CD1c-positive myeloid dendritic cell (primary cell): ENCODE measurements at regions not wholly inside any gene's neighbourhood (a gene's known extent, or its start where the extent isn't known, plus 50 kb on each side); places are given as distances from the start of the nearest gene placed in this dataset.

ENCODE experiments used
- DNase-seq: peaks from one replicate; pipeline ENCODE4 v3.0.0-alpha.2; 2016; ENCODE audit errors: extremely low spot score

DNA sequence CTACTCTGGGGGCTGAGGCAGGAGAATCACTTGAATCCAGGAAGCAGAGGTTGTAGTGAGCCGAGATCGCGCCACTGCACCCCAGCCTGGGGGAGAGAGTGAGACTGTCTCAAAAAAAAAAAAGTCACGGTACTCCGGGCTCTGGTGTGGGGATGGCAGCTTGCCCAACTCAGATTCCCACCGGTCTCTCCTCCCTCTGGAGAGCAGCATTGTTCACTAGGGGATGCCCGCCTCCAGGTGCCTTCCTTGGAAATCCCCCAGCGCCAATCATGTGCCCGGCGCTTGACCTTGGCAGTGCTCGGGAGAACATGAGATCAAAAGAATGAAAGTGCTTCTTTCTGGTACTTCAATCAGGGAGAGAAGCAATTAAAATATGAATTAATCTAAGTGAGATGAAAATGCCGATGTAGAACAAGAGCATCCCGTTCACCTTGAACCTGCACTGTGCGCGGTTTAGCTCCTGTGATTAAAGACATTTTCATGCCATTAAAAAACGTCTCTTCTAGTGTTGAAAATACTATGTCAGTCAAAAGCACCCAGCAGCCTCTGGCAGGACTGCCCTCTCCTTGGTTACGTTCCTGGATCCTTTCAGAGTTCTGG is 1127.3 kb upstream of the AUTS2 start:
- DNase-seq = no peak

DNA sequence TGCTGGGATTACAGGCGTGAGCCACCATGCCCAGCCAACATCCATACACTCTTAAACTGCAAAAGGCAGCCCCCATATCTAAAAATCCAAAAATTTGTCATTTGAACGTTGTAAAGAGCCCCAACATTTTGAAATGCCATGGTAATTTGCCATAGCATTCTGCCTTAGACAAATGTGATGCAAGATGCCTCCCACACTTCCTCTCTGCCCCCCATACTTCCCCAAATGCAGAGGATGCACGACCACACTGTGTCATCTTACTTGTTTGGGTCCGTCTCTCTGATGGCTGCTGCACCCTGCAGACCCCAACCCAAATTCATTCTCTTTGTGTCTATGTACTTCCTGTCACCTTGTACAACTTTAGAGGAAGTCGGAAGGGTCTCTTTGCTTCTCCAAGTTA is 1125.6 kb upstream of the AUTS2 start:
- no peak for DNase-seq

DNA sequence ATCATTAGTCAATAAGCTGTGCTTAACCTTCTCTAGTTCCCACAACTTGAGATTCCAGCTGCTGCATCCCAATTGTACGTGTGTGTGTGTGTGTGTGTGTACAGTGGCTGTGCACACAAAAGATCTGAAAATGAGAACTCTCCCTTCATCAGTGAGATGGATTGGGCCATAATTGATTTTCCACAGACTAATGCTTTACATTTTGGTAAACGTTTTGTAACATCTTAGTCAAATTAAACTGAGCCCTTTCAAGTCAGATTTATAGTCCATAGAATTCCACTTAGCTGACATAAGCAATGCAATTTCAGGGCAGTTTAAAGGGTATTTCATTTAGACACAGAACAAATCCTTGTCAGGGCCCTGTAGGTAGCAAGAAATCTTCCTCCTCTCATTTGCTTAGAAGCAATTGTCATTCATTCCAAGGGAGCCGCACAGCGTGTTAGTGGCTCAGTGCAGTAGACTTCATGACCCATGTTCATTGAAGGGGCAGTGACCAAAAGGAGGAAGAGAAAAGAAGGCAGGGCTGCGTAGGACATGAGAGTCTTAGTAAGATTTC is 1123.5 kb upstream of the AUTS2 start:
- no peak for DNase-seq

- DNase-seq = no peak
Measured at GRCh38 chr7:68476966-68477365, 1121.3 kb upstream of the AUTS2 start.

- no peak for DNase-seq
Measured at GRCh38 chr7:68478326-68478725, 1119.9 kb upstream of the AUTS2 start.

DNA sequence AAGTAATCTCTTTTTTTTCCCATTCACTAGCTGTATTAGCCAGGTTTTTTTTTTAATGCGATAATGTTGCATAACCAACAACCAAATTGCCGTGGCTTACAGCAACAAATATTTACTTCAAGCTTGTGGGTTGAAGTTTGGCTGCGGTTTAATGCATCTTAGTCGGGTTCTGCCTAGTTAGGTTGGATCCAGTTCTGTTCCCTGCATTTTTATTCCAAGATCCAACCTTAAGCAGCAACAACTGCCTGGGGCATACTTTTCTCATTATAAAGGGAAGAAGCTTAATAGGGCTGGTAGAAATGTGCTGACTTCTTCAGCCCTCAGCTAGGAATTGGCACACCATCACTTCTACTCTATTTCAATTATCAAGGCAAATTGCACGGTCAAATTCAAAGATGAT is 1115.5 kb upstream of the AUTS2 start:
- no peak for DNase-seq

GRCh38 chr7:68484731-68485130 is 1113.5 kb upstream of the AUTS2 start:
- DNase-seq = no peak

GRCh38 chr7:68485253-68485917 is 1112.9 kb upstream of the AUTS2 start:
- no peak for DNase-seq

DNA sequence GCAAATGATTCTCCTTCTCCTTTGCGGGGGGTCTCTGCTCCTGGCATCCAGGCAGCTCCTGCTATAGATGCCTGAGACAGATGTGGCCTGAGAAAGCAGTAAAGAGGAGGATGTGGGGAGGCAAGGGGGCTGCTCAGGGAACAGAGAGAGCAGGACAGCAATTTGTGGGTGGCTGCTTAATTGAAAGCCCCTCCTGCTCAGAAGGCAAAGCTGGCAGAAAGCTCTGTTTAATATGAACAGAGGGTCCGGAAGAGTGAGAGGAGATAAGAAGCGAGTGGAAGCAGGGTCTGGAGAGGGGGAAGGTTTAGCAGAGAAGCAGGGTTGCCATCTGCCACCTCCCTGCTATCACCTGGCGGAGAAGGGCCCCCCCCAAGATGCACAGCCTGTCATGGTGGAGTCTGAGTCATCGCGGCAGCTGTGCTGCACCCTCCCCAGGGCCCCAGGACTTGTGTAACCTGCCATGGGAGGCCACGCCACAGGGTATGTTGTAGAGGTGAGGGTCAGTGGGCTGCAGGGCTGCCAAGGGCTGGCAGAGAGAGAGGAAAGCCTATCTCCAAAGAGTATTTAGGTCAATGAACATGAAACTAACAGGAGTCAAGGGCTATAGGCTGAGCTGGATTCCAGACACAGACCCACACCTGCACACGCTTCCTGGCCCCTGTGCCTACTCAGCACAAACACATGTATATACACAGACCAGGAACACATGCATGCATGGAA is 1109.8 kb upstream of the AUTS2 start:
- no peak for DNase-seq

GRCh38 chr7:68491523-68492358 is 1106.5 kb upstream of the AUTS2 start:
- DNase-seq = no peak

GRCh38 chr7:68492359-68492690 is 1106.0 kb upstream of the AUTS2 start:
- DNase-seq = no peak

GRCh38 chr7:68503400-68503799 is 1094.9 kb upstream of the AUTS2 start:
- no peak for DNase-seq

DNA sequence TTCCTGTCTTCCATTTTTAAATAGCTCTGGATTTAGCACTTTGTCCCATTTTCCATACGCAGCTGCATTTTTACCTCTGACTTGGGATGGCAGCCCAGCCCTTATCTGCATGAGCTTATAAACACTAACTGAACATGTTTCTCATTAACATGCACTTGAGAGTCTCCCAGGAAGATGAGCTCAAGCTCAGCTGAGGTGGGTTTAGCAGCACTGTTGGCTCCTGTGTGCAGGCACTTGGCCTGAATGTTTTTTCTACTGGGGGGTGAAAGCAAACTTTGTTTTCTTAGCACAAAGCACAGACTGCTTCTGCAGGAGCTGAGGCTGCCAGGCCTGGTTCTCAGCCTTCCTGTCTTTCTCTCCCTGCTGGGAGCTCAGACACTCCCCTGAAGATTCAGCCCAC is 1093.6 kb upstream of the AUTS2 start:
- no peak for DNase-seq

DNA sequence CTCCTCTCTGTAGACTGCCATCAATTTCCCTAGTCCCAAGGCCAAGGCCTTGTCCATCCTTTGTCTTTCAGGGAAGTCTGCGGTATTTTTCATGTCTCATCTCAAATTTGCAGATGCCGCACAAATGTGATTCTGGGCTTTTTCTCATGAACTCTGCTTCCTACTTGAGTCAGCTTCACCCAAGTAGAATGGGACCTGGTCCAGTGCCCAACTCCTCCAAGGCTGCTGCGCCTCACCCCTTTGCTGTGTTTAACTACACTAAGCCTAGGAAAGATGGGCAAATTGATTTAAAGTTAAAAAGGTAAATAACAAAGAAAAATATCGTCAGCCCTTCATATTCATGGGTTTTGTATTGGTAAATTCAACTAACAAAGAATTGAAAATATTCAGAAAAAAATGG is 1092.6 kb upstream of the AUTS2 start:
- DNase-seq = no peak

- DNase-seq = no peak
Measured at GRCh38 chr7:68507668-68508067, 1090.6 kb upstream of the AUTS2 start.

DNA sequence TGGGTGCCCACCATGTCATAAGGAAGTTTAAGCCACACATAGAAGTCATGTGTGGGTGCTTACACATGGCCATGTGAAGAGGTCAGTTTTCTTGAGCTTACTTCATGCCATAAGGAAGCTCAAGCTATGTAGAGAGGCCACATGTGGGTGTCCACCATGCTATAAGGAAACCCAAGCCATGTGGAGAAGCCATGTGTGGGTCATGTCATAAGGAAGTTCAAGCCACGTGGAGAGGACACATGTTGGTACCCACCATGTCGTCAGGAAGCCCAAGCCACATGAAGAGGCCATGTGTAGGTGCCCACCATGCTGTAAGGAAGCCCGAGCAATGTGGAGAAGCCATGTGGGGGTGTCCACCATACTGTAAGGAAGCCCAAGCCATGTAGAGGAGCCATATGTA is 1089.2 kb upstream of the AUTS2 start:
- no peak for DNase-seq

GRCh38 chr7:68509603-68510002 is 1088.7 kb upstream of the AUTS2 start:
- no peak for DNase-seq

DNA sequence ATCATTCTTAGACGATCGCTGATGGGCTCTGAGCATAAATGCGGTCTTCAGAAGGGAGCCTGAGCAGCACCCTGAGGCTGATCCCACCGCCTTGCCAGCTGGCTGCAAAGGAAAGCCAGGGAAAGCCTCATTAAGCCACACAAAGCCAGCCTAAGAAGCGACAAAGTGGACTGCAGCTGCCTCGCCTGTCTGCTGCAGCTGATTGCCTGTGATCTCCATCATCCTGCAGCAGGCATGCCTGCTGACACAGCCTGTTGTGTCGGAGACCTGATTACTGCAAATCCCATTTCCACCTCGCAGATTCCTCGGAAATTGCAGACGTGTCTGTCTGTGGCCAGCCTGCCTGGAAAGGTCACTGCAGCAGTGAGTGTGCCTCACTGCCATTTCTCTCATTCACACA is 1087.0 kb upstream of the AUTS2 start:
- no peak for DNase-seq

DNA sequence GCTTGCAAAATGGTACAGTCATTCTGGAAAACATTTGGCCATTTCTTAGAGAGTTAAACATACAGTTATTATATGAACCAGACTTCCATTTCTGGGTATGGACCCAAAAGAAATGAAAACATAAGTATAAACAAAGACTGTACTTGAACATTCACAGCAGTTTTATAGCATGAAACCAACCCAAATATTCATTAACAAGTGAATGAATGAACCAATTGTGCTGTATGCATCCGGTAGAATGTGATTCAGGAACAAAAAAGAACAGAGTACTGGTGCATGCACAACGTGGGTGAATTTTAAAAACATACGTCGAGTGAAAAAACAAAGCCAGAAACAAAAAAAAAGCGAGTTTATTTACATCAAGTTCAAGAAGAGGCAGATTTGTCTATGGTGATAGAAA is 1085.8 kb upstream of the AUTS2 start:
- DNase-seq = no peak

DNA sequence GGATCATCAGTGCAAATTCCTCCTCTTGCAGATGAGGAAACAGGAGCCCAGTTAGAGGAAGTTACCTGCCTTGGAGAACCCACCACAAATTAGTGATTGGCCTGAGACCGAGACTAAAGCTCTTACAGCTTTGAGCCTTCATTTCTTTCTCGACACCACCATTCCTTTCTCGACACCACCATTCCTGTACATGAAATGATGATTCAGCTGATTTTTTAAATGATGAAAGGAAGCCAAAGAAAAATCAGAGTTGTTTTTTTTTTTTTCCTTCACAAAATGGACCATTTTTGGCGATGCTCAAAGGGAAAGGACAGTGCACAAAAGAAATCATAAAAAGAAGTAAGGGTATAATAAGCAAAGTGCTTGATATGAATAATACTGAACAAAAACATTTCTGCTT is 1080.2 kb upstream of the AUTS2 start:
- no peak for DNase-seq

DNA sequence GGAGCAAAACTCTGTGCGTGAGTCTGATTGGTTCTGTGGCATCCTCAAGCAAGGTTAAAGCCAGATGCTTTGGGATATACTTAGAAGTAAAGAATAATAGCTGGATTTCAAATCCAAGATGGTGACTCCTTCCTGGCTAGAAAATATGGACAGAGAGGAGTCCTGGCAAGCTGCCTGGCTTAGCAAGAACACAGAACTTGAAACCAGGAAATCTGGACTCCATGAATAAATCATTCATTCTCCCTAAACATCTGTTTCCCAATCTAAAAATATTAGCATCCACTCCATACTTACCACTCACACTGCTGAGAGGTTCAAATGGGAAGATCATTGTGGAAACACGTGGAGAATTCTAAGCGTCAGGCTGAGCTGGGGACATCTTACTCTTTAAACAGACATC is 1074.1 kb upstream of the AUTS2 start:
- no peak for DNase-seq

GRCh38 chr7:68529221-68529620 is 1069.1 kb upstream of the AUTS2 start:
- no peak for DNase-seq
